SK-N-MC (cell line): ENCODE measurements at regions not wholly inside any gene's neighbourhood (a gene's known extent, or its start where the extent isn't known, plus 50 kb on each side); places are given as distances from the start of the nearest gene placed in this dataset.
A peak's percentile ranks its signal among the peaks of the same experiment; 100 is the strongest.
"Not testable (repeated sequence)": the region's sequence is repeated elsewhere in the genome, so short reads cannot be mapped to it uniquely, and the experiment has no call there.

Source experiments
- DNase-seq: peaks from one replicate; pipeline ENCODE4 v3.0.0-alpha.2; 2011; ENCODE audit warnings: low read depth, low spot score
- H3K27ac ChIP-seq: fragments of 200-600 bp; sonication (generic); 2 replicates; pipeline ENCODE4 v1.5.1; 2016; ENCODE audit warnings: mixed run types
- H3K36me3 ChIP-seq: fragments of 200-600 bp; sonication (generic); 2 replicates; pipeline ENCODE4 v1.6.1; 2017; ENCODE audit warnings: antibody characterized with exemption, low read length, mixed read lengths; ENCODE audit not compliant: insufficient read depth
- H3K4me3 ChIP-seq: fragments of 200-600 bp; sonication (generic); 2 replicates; pipeline ENCODE4 v1.5.1; 2016
- H3K9ac ChIP-seq: fragments of 200-600 bp; sonication (generic); 2 replicates; pipeline ENCODE4 v1.8.0; 2017; ENCODE audit warnings: mixed run types, mixed read lengths; ENCODE audit not compliant: insufficient read length
- H3K9me3 ChIP-seq: fragments of 200-600 bp; sonication (generic); 2 replicates; pipeline ENCODE4 v1.6.1; 2017; ENCODE audit warnings: low read depth, mild to moderate bottlenecking, antibody characterized with exemption, low read length, moderate library complexity, mixed read lengths
- EZH2 ChIP-seq: fragments of 200-600 bp; sonication (generic); IDR thresholded peaks from one replicate; pipeline ENCODE4 v1.6.1; 2017; ENCODE audit warnings: antibody characterized with exemption
- FOXP2 ChIP-seq: optimal IDR thresholded peaks from 2 replicates; pipeline ENCODE3; 2011; ENCODE audit warnings: mild to moderate bottlenecking, moderate library complexity; ENCODE audit not compliant: insufficient read depth; ENCODE audit errors: extremely low read length, control extremely low read depth
- POLR2AphosphoS5 ChIP-seq: IDR thresholded peaks from 2 replicates; pipeline ENCODE4 v1.6.1; 2012; ENCODE audit warnings: mild to moderate bottlenecking, low read depth, low read length, borderline replicate concordance

GRCh38 chr6:121557146-121557940, 121.9 kb downstream of the GJA1 start:
- TF ChIP-seq POLR2AphosphoS5, result no peak
- TF ChIP-seq FOXP2, result no peak
- no peak for TF ChIP-seq EZH2
- Histone ChIP-seq H3K9me3 (no peaks in the 10 kb centered on the region), H3K9ac (no peak overlapping the region), H3K27ac (no peak overlapping the region), H3K36me3 (no peaks in the 10 kb centered on the region), H3K4me3 (no peak overlapping the region)
- DNase-seq, result no peak

DNA sequence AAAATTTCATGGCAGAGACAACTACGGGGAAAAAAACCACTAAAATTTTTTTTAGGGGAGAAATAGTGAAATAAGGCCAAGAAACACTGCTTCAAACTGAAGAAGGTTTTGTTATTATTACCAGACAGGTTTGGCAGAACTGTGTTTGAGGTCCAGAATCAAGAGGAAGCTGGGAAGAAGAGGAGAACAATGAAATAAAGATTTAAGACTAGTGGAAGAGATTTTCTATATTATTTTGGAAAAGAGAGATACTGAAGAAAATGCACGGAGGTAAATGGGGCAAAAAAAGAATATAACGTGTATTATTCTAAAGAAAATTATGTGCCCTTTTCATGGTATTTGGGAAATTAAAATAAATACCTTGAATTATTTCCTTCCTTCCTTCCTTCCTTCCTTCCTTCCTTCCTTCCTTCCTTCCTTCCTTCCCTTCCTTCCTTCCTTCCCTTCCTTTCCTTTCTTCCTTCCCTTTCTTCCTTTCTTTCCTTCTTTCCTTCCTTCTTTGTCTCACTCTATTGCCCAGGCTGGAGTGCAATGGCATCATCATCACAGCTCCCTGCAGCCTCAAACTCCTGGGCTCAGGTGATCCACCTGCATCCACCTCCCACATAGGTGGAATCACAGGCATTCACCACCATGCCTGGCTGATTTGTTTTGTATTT, 124.3 kb downstream of the GJA1 start:
- peak overlapping the region; percentile 99 for H3K27ac ChIP-seq

DNA sequence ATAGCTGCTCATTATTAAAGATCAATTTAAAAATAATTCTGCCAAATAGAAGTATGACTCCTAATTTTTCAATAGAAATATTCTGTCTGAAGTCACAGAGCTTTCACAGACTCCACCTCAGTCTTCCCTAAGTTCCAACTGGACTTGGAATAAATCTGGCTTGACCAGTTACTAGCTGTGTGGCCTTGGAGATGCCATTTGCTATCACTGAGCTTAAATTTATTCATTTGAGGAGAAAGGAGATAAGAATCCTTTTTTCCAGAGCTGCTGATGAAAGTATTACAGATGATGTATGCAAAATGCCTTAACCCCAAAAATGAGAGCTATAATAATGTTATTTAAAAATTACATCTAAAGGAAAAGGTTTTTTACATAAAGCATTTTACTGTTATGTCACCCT, 125.0 kb downstream of the GJA1 start:
- Histone ChIP-seq H3K27ac (peak overlapping the region; percentile 99), H3K4me3 (no peak overlapping the region), H3K36me3 (no peaks in the 10 kb centered on the region), H3K9me3 (peaks cover 5% of the 10 kb centered on the region; the same call in 1 of the 2 replicates), H3K9ac (peak overlapping the region; percentile 28)
- peak; percentile 55 for DNase-seq
- TF ChIP-seq FOXP2 (no peak), EZH2 (no peak), POLR2AphosphoS5 (no peak)

More for the DNA sequence above, 124.3 kb downstream of the GJA1 start:
- Histone ChIP-seq H3K9me3 (peaks cover 5% of the 10 kb centered on the region; the same call in 1 of the 2 replicates), H3K4me3 (peak overlapping the region; percentile 55), H3K9ac (peak overlapping the region; percentile 59), H3K36me3 (no peaks in the 10 kb centered on the region)
- TF ChIP-seq FOXP2 (no peak), EZH2 (no peak), POLR2AphosphoS5 (peak; percentile 63; the same call in 1 of the 2 replicates)
- peak; percentile 73 for DNase-seq

GRCh38 chr6:121563286-121563685, 127.8 kb downstream of the GJA1 start:
- no peak for DNase-seq
- Histone ChIP-seq H3K36me3 (no peaks in the 10 kb centered on the region), H3K4me3 (no peak overlapping the region), H3K9me3 (peaks cover 5% of the 10 kb centered on the region; the same call in 1 of the 2 replicates), H3K9ac (no peak overlapping the region), H3K27ac (no peak overlapping the region; the same call in 1 of the 2 replicates)
- TF ChIP-seq FOXP2 (no peak), EZH2 (no peak), POLR2AphosphoS5 (no peak)

DNA sequence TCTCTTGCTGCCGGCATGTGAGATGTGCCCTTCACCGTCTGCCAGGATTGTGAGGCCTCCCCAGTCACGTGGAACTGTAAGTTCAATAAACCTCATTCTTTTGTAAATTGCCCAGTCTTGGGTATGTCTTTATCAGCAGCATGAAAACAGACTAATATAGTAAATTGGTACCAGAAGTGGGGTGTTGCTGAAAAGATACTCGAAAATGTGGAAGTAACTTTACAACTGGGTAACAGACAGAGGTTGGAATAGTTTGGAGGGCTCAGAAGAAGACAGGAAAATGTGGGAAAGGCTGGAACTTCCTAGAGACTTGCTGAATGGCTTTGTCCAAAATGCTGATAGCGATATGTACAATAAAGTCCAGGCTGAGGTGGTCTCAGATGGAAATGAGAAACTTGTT, 129.1 kb downstream of the GJA1 start:
- not testable (repeated sequence) for H3K9ac ChIP-seq, H3K27ac ChIP-seq, H3K4me3 ChIP-seq, H3K36me3 ChIP-seq, DNase-seq, H3K9me3 ChIP-seq

DNA sequence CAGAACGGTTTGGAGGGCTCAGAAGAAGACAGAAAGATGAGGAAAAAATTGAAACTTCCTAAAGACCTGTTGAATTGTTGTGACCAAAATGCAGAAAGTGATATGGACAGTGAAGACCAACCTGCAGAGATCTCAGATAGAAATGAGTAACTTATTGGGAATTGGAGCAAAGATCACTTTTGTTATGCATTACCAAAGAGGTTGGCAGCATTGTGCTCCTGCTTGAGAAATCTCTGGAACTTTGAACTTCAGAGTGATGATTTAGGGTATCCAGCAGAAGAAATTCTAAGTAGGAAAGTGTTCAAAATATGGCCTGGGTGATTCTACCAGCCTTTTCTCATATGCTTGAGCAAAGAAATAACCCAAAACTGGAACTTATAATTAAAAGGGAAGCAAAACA, 136.0 kb downstream of the GJA1 start:
- H3K27ac ChIP-seq, result no peak overlapping the region
- TF ChIP-seq POLR2AphosphoS5, result no peak
- no peak for TF ChIP-seq FOXP2
- no peak for TF ChIP-seq EZH2
- H3K9ac ChIP-seq, result no peak overlapping the region
- no peak for DNase-seq
- H3K4me3 ChIP-seq, result no peak overlapping the region
- no peaks in the 10 kb centered on the region for H3K9me3 ChIP-seq
- no peaks in the 10 kb centered on the region for H3K36me3 ChIP-seq

DNA sequence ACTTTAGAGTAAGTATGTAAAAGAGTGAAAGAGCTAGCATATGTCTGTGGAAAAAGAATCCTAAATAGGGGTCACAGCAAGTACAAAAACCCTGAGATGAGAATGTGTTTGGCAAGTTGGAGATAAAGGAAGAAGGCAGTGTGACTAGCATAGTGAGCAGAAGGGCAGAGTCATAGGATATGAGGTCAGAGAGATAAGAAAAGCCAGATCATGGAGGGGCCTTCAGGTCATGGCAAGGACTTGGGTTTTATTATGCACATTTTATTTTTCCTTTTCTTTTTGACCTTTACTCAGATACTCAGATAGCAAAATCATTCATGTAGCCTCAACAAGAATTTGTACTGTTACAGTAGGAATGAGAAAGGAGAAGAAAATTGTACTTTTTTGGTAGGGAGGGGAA, 138.0 kb downstream of the GJA1 start:
- no peaks in the 10 kb centered on the region for H3K36me3 ChIP-seq
- DNase-seq, result no peak
- H3K9ac ChIP-seq, result no peak overlapping the region
- H3K4me3 ChIP-seq, result no peak overlapping the region
- no peak for TF ChIP-seq POLR2AphosphoS5
- no peak for TF ChIP-seq EZH2
- no peak for TF ChIP-seq FOXP2
- H3K27ac ChIP-seq, result no peak overlapping the region
- H3K9me3 ChIP-seq, result no peaks in the 10 kb centered on the region

- Histone ChIP-seq H3K9ac (no peak overlapping the region), H3K9me3 (no peaks in the 10 kb centered on the region), H3K36me3 (no peaks in the 10 kb centered on the region), H3K27ac (no peak overlapping the region), H3K4me3 (no peak overlapping the region)
- DNase-seq, result no peak
- TF ChIP-seq EZH2 (no peak), FOXP2 (no peak), POLR2AphosphoS5 (no peak)
Measured at GRCh38 chr6:121578216-121578615, 142.8 kb downstream of the GJA1 start.
